HPDE6-E6E7 (cell line): ENCODE measurements at regions not wholly inside any gene's neighbourhood (a gene's known extent, or its start where the extent isn't known, plus 50 kb on each side); places are given as distances from the start of the nearest gene placed in this dataset.
A peak's percentile ranks its signal among the peaks of the same experiment; 100 is the strongest.

Source experiments
- DNase-seq: peaks from one replicate; pipeline ENCODE4 v3.0.0; 2011; ENCODE audit warnings: missing footprints; ENCODE audit errors: extremely low spot score

- DNase-seq = no peak
These were observed 148.8 kb downstream of the INO80D start for GRCh38 chr2:205937211-205937610.

- DNase-seq = no peak
These were observed 149.5 kb downstream of the INO80D start for GRCh38 chr2:205936446-205936845.

- peak; percentile 23 for DNase-seq
These were observed 151.5 kb downstream of the INO80D start for GRCh38 chr2:205934443-205934842.

- DNase-seq = no peak
These were observed 153.1 kb downstream of the INO80D start for GRCh38 chr2:205932861-205933260.

- DNase-seq = no peak
These were observed 154.6 kb downstream of the INO80D start for GRCh38 chr2:205931388-205931787.

- no peak for DNase-seq
These were observed 155.8 kb downstream of the INO80D start for GRCh38 chr2:205930209-205930608.

- no peak for DNase-seq
These were observed 156.6 kb downstream of the INO80D start for GRCh38 chr2:205929246-205929942.

GRCh38 chr2:205925373-205926337 lies 160.3 kb downstream of the INO80D start:
- DNase-seq = peak; percentile 58

- no peak for DNase-seq
These were observed 161.3 kb downstream of the INO80D start for GRCh38 chr2:205924676-205925075.

- DNase-seq = no peak
These were observed 170.8 kb downstream of the INO80D start for GRCh38 chr2:205915130-205915524.

GRCh38 chr2:205914213-205915129 lies 171.5 kb downstream of the INO80D start:
- DNase-seq = no peak

- DNase-seq = no peak
These were observed 172.3 kb downstream of the INO80D start for GRCh38 chr2:205913668-205914067.

GRCh38 chr2:205911306-205911705 lies 174.7 kb downstream of the INO80D start:
- DNase-seq = no peak

- no peak for DNase-seq
These were observed 176.8 kb downstream of the INO80D start for GRCh38 chr2:205909184-205909572.

GRCh38 chr2:205908212-205909183 lies 177.5 kb downstream of the INO80D start:
- DNase-seq = no peak

GRCh38 chr2:205906419-205906818 lies 179.6 kb downstream of the INO80D start:
- DNase-seq = no peak

- DNase-seq = no peak
These were observed 180.4 kb downstream of the INO80D start for GRCh38 chr2:205905576-205905975.

GRCh38 chr2:205904873-205905272 lies 181.1 kb downstream of the INO80D start:
- DNase-seq = no peak

- DNase-seq = peak; percentile 13
These were observed 182.3 kb downstream of the INO80D start for GRCh38 chr2:205903549-205904129.

GRCh38 chr2:205902900-205903237 lies 183.1 kb downstream of the INO80D start:
- no peak for DNase-seq
